WTC11 (cell line): ENCODE measurements at regions not wholly inside any gene's neighbourhood (a gene's known extent, or its start where the extent isn't known, plus 50 kb on each side); places are given as distances from the start of the nearest gene placed in this dataset.

Experiments
- ESRRA ChIP-seq: sonication (generic); formaldehyde crosslinking; IDR thresholded peaks from 2 replicates; pipeline ENCODE4 v1.8.1; 2022; ENCODE audit warnings: mild to moderate bottlenecking, missing genetic modification reagents, borderline replicate concordance
- MAX ChIP-seq: sonication (generic); formaldehyde crosslinking; IDR thresholded peaks from 2 replicates; pipeline ENCODE4 v1.8.0; 2022; ENCODE audit warnings: mild to moderate bottlenecking, missing genetic modification reagents
- NFE2L1 ChIP-seq: sonication (generic); formaldehyde crosslinking; IDR thresholded peaks from 2 replicates; pipeline ENCODE4 v1.8.1; 2023; ENCODE audit warnings: missing genetic modification reagents
- PREB ChIP-seq: sonication (generic); formaldehyde crosslinking; IDR thresholded peaks from 2 replicates; pipeline ENCODE4 v1.8.1; 2022; ENCODE audit warnings: mild to moderate bottlenecking, missing genetic modification reagents, moderate library complexity, borderline replicate concordance
- USF1 ChIP-seq: sonication (generic); formaldehyde crosslinking; IDR thresholded peaks from 2 replicates; pipeline ENCODE4 v1.8.0; 2022; ENCODE audit warnings: mild to moderate bottlenecking, missing genetic modification reagents

- TF ChIP-seq MAX (CRISPR knock-in tag) (no peak), ESRRA (no peak), USF1 (no peak), PREB (no peak), NFE2L1 (no peak)
Measured at GRCh38 chr11:79538775-79539174, 97.9 kb upstream of the TENM4 start.
